B cell (primary cell): ENCODE measurements at regions not wholly inside any gene's neighbourhood (a gene's known extent, or its start where the extent isn't known, plus 50 kb on each side); places are given as distances from the start of the nearest gene placed in this dataset.

Experiments used
- EZH2 ChIP-seq: IDR thresholded peaks from 2 replicates; pipeline ENCODE4 v1.6.1; 2012; ENCODE audit warnings: borderline replicate concordance, low read depth, mild to moderate bottlenecking, moderate library complexity, low read length; ENCODE audit not compliant: insufficient read depth, poor library complexity, severe bottlenecking
- TF ChIP-seq, protein P1 (sequence below): fragments of 200-600 bp; IDR thresholded peaks from one replicate; pipeline ENCODE4 v1.8.0; 2022; ENCODE audit warnings: antibody characterized with exemption, mild to moderate bottlenecking

- TF ChIP-seq, protein P1, sequence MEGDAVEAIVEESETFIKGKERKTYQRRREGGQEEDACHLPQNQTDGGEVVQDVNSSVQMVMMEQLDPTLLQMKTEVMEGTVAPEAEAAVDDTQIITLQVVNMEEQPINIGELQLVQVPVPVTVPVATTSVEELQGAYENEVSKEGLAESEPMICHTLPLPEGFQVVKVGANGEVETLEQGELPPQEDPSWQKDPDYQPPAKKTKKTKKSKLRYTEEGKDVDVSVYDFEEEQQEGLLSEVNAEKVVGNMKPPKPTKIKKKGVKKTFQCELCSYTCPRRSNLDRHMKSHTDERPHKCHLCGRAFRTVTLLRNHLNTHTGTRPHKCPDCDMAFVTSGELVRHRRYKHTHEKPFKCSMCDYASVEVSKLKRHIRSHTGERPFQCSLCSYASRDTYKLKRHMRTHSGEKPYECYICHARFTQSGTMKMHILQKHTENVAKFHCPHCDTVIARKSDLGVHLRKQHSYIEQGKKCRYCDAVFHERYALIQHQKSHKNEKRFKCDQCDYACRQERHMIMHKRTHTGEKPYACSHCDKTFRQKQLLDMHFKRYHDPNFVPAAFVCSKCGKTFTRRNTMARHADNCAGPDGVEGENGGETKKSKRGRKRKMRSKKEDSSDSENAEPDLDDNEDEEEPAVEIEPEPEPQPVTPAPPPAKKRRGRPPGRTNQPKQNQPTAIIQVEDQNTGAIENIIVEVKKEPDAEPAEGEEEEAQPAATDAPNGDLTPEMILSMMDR: no peak
- TF ChIP-seq EZH2: no peak
Observed at GRCh38 chr3:6601374-6601773, 259.5 kb upstream of the GRM7 start.
